Suprapubic skin (tissue), 4 donors: ENCODE measurements at regions not wholly inside any gene's neighbourhood (a gene's known extent, or its start where the extent isn't known, plus 50 kb on each side); places are given as distances from the start of the nearest gene placed in this dataset.

ENCODE experiments used
- DNase-seq, 2 donors: peaks; one replicate each; pipeline ENCODE4 v3.0.0-alpha.2; 2019; ENCODE audit warnings: low spot score in 2 of 2
- H3K27ac ChIP-seq: fragments of 200-600 bp; sonication (generic); one replicate; pipeline ENCODE4 v1.5.1; 2019
- H3K27me3 ChIP-seq: fragments of 200-600 bp; sonication (generic); one replicate; pipeline ENCODE4 v1.5.1; 2019
- H3K36me3 ChIP-seq: fragments of 200-600 bp; sonication (generic); one replicate; pipeline ENCODE4 v1.5.1; 2019
- H3K4me1 ChIP-seq: fragments of 200-600 bp; sonication (generic); one replicate; pipeline ENCODE4 v1.5.1; 2019
- H3K4me3 ChIP-seq: fragments of 200-600 bp; sonication (generic); one replicate; pipeline ENCODE4 v1.5.1; 2019; ENCODE audit warnings: mild to moderate bottlenecking
- H3K9me3 ChIP-seq: fragments of 200-600 bp; sonication (generic); one replicate; pipeline ENCODE4 v1.5.1; 2019
- EP300 ChIP-seq: sonication (generic); formaldehyde crosslinking; IDR thresholded peaks from one replicate; pipeline ENCODE4 v1.6.1; 2017; ENCODE audit warnings: antibody characterized with exemption
- POLR2A ChIP-seq, 2 donors: fragments of 450-650 bp; IDR thresholded peaks; one replicate each; pipeline ENCODE4 v1.6.1; 2017; ENCODE audit warnings: antibody characterized with exemption in 2 of 2, mild to moderate bottlenecking in 2 of 2, moderate library complexity in 2 of 2
- POLR2AphosphoS5 ChIP-seq, 3 donors: sonication (generic); formaldehyde crosslinking; IDR thresholded peaks; one replicate each; pipeline ENCODE4 v1.6.1; 2017; ENCODE audit warnings: antibody characterized with exemption in 3 of 3
- WGBS: methylation state at CpG from one replicate; pipeline ENCODE4 v1.1.5; 2018; 5-methylcytosine and 5-hydroxymethylcytosine counted together
- TF ChIP-seq, protein P1 (sequence below), 2 donors: fragments of 200-600 bp in 1 of 2; fragments of 450-650 bp in 1 of 2; sonication (generic) in 1 of 2; IDR thresholded peaks; one replicate each; pipeline ENCODE4 v1.5.1; 2016 to 2019; ENCODE audit warnings: antibody characterized with exemption in 2 of 2, mild to moderate bottlenecking in 1 of 2, moderate library complexity in 1 of 2

DNA sequence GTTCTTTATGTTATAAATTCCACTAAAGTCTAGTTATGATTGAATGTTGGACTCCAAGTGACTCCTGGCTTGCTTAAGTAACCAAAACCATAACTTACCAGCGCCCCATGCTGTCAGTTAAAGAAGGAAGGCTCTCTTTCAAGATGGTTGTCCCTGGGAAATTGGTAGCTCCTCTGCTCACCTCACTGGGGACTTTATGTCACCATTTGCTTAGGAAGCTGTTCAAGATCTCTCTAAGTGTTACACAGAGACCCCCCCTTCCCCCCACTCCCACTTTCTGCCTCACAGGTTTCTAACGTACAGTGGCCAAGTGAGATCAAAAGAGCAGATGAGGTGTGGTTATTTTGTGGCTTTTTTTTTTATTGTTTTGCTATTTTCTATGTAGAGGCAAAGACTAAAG is 301.8 kb downstream of the AASDHPPT start:
- Histone ChIP-seq H3K27ac (no peak overlapping the region), H3K36me3 (no peaks in the 10 kb centered on the region), H3K4me1 (no peaks in the 10 kb centered on the region), H3K9me3 (no peaks in the 10 kb centered on the region), H3K4me3 (no peak overlapping the region), H3K27me3 (no peaks in the 10 kb centered on the region)
- TF ChIP-seq, protein P1, sequence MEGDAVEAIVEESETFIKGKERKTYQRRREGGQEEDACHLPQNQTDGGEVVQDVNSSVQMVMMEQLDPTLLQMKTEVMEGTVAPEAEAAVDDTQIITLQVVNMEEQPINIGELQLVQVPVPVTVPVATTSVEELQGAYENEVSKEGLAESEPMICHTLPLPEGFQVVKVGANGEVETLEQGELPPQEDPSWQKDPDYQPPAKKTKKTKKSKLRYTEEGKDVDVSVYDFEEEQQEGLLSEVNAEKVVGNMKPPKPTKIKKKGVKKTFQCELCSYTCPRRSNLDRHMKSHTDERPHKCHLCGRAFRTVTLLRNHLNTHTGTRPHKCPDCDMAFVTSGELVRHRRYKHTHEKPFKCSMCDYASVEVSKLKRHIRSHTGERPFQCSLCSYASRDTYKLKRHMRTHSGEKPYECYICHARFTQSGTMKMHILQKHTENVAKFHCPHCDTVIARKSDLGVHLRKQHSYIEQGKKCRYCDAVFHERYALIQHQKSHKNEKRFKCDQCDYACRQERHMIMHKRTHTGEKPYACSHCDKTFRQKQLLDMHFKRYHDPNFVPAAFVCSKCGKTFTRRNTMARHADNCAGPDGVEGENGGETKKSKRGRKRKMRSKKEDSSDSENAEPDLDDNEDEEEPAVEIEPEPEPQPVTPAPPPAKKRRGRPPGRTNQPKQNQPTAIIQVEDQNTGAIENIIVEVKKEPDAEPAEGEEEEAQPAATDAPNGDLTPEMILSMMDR (IDR thresholded peaks at IDR 0.05) = no peak
- TF ChIP-seq EP300 = no peak
- no peak for TF ChIP-seq POLR2AphosphoS5 (IDR thresholded peaks at IDR 0.05)
- no peak for TF ChIP-seq POLR2A (IDR thresholded peaks at IDR 0.05)
- WGBS = 70% methylated on average over 2 of the region's 2 CpGs
- no peak for DNase-seq

GRCh38 chr11:106379712-106380111 is 302.2 kb downstream of the AASDHPPT start:
- no peak overlapping the region for H3K4me3 ChIP-seq
- no peaks in the 10 kb centered on the region for H3K4me1 ChIP-seq
- no peak overlapping the region for H3K27ac ChIP-seq
- 50% methylated on average over 1 of the region's 1 CpG for WGBS
- H3K9me3 ChIP-seq = no peaks in the 10 kb centered on the region
- no peak for TF ChIP-seq POLR2AphosphoS5 (IDR thresholded peaks at IDR 0.05)
- no peak for TF ChIP-seq POLR2A (IDR thresholded peaks at IDR 0.05)
- TF ChIP-seq EP300 = no peak
- TF ChIP-seq, protein P1 (IDR thresholded peaks at IDR 0.05) = no peak
- no peaks in the 10 kb centered on the region for H3K27me3 ChIP-seq
- no peak for DNase-seq
- H3K36me3 ChIP-seq = no peaks in the 10 kb centered on the region

- H3K36me3 ChIP-seq = no peaks in the 10 kb centered on the region
- no peaks in the 10 kb centered on the region for H3K9me3 ChIP-seq
- 77% methylated on average over 3 of the region's 3 CpGs for WGBS
- no peak overlapping the region for H3K27ac ChIP-seq
- no peak for DNase-seq
- TF ChIP-seq EP300 = no peak
- no peak overlapping the region for H3K4me3 ChIP-seq
- H3K27me3 ChIP-seq = no peaks in the 10 kb centered on the region
- no peaks in the 10 kb centered on the region for H3K4me1 ChIP-seq
Measured at GRCh38 chr11:106381895-106382294, 304.4 kb downstream of the AASDHPPT start.

DNA sequence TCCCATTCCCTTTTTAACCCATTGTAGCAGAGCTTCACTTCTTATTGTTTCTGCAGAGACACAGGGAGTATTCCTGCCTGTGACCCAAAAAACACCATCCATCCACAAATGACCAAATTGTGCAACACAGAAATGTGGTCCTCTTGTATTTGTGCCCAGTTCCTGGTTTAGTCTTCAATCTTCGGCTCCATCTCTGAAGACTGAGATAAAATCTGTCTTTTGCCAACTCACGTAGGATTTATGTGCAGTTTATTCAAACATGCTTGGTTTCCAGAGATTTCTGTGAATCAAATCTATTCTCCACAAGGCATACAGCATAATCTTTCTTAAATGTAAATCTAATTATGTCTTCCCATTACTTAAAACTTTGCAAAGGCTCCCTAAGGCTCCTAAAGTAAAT is 307.0 kb downstream of the AASDHPPT start:
- WGBS = 37% methylated on average over 2 of the region's 2 CpGs
- no peak overlapping the region for H3K4me3 ChIP-seq

GRCh38 chr11:106386519-106386918 is 309.1 kb downstream of the AASDHPPT start:
- no peak for DNase-seq
- 78% methylated on average over 2 of the region's 2 CpGs for WGBS
- Histone ChIP-seq H3K36me3 (no peaks in the 10 kb centered on the region), H3K9me3 (no peaks in the 10 kb centered on the region), H3K27me3 (no peaks in the 10 kb centered on the region), H3K27ac (no peak overlapping the region), H3K4me3 (no peak overlapping the region), H3K4me1 (no peaks in the 10 kb centered on the region)
- TF ChIP-seq POLR2A (IDR thresholded peaks at IDR 0.05) = no peak
- no peak for TF ChIP-seq POLR2AphosphoS5 (IDR thresholded peaks at IDR 0.05)
- TF ChIP-seq, protein P1 (IDR thresholded peaks at IDR 0.05) = no peak
- no peak for TF ChIP-seq EP300

More for the DNA sequence above, 307.0 kb downstream of the AASDHPPT start:
- H3K36me3 ChIP-seq = no peaks in the 10 kb centered on the region
- no peaks in the 10 kb centered on the region for H3K27me3 ChIP-seq
- no peaks in the 10 kb centered on the region for H3K4me1 ChIP-seq
- no peaks in the 10 kb centered on the region for H3K9me3 ChIP-seq
- no peak for DNase-seq
- TF ChIP-seq, protein P1 (IDR thresholded peaks at IDR 0.05) = no peak
- no peak for TF ChIP-seq POLR2AphosphoS5 (IDR thresholded peaks at IDR 0.05)
- TF ChIP-seq POLR2A (IDR thresholded peaks at IDR 0.05) = no peak
- no peak for TF ChIP-seq EP300
- H3K27ac ChIP-seq = no peak overlapping the region

GRCh38 chr11:106389101-106389500 is 311.6 kb downstream of the AASDHPPT start:
- Histone ChIP-seq H3K9me3 (no peaks in the 10 kb centered on the region), H3K4me1 (no peaks in the 10 kb centered on the region), H3K36me3 (no peaks in the 10 kb centered on the region), H3K27ac (no peak overlapping the region), H3K27me3 (no peaks in the 10 kb centered on the region), H3K4me3 (no peak overlapping the region)
- no peak for DNase-seq
- TF ChIP-seq POLR2AphosphoS5 (IDR thresholded peaks at IDR 0.05) = no peak
- TF ChIP-seq, protein P1 (IDR thresholded peaks at IDR 0.05) = no peak
- TF ChIP-seq EP300 = no peak
- no peak for TF ChIP-seq POLR2A (IDR thresholded peaks at IDR 0.05)
